Kidney epithelial cell (primary cell): ENCODE measurements at regions not wholly inside any gene's neighbourhood (a gene's known extent, or its start where the extent isn't known, plus 50 kb on each side); places are given as distances from the start of the nearest gene placed in this dataset.

Source experiments
- DNase-seq: peaks from one replicate; pipeline ENCODE4 v3.0.0-alpha.2; 2010; ENCODE audit warnings: low read depth
- H3K27me3 ChIP-seq: 2 replicates; pipeline ENCODE4 v1.6.0; 2011; ENCODE audit warnings: low read length; ENCODE audit not compliant: control insufficient read depth, insufficient read depth
- H3K36me3 ChIP-seq: 2 replicates; pipeline ENCODE4 v1.5.1; 2011; ENCODE audit warnings: low read length; ENCODE audit not compliant: control insufficient read depth, insufficient read depth
- H3K4me3 ChIP-seq: 2 replicates; pipeline ENCODE4 v1.5.1; 2011; ENCODE audit warnings: low read depth, mild to moderate bottlenecking, control low read depth, low read length
- CTCF ChIP-seq: IDR thresholded peaks from 2 replicates; pipeline ENCODE4 v1.5.1; 2011; ENCODE audit warnings: mild to moderate bottlenecking, moderate library complexity, low read length, control low read depth, inconsistent platforms; ENCODE audit not compliant: insufficient read depth, poor library complexity, severe bottlenecking

GRCh38 chr4:85419103-85419502, 55.8 kb upstream of the ARHGAP24 start:
- DNase-seq = no peak
- TF ChIP-seq CTCF = no peak
- no peaks in the 10 kb centered on the region for H3K27me3 ChIP-seq

GRCh38 chr4:85420831-85421230, 54.1 kb upstream of the ARHGAP24 start:
- TF ChIP-seq CTCF = no peak
- H3K36me3 ChIP-seq = no peaks in the 10 kb centered on the region
- DNase-seq = no peak
- H3K4me3 ChIP-seq = no peak overlapping the region
- H3K27me3 ChIP-seq = no peaks in the 10 kb centered on the region

More at GRCh38 chr4:85419103-85419502, 55.8 kb upstream of the ARHGAP24 start:
- no peak overlapping the region for H3K4me3 ChIP-seq
- H3K36me3 ChIP-seq = no peaks in the 10 kb centered on the region

- no peak for TF ChIP-seq CTCF
- H3K4me3 ChIP-seq = no peak overlapping the region
- no peaks in the 10 kb centered on the region for H3K27me3 ChIP-seq
- H3K36me3 ChIP-seq = no peaks in the 10 kb centered on the region
- DNase-seq = no peak
Observed at GRCh38 chr4:85423431-85423830, 51.5 kb upstream of the ARHGAP24 start.
